AG04450 (cell line): ENCODE measurements at regions not wholly inside any gene's neighbourhood (a gene's known extent, or its start where the extent isn't known, plus 50 kb on each side); places are given as distances from the start of the nearest gene placed in this dataset.

ENCODE experiments used
- CTCF ChIA-PET: fragments of 300-600, 350-600 bp; formaldehyde crosslinking; extraction: SDS; loops from one replicate; lab custom pipeline; 2022; ENCODE audit warnings: antibody characterized with exemption, inconsistent platforms; lab: Charles Lee
- POLR2A ChIA-PET: fragments of 350-600 bp; formaldehyde crosslinking; extraction: SDS; loops from one replicate; lab custom pipeline; 2021; ENCODE audit warnings: antibody characterized with exemption, inconsistent platforms; lab: Yijun Ruan, JAX
- DNase-seq: peaks from one replicate; pipeline ENCODE4 v3.0.0-alpha.2; 2011; ENCODE audit warnings: low read depth, low spot score
- H3K27ac ChIP-seq: one replicate; pipeline ENCODE4 v1.5.1; 2012; ENCODE audit warnings: low read depth, low read length, control low read depth
- H3K27me3 ChIP-seq: one replicate; pipeline ENCODE4 v1.6.0; 2012; ENCODE audit warnings: low read length; ENCODE audit not compliant: control insufficient read depth, insufficient read depth
- H3K4me3 ChIP-seq: 2 replicates; pipeline ENCODE4 v1.5.1; 2011; ENCODE audit warnings: mild to moderate bottlenecking, low read depth, low read length, control low read depth
- H3K9me3 ChIP-seq: 2 replicates; pipeline ENCODE4 v1.5.1; 2012; ENCODE audit warnings: low read length; ENCODE audit not compliant: control insufficient read depth, insufficient read depth
- CTCF ChIP-seq: IDR thresholded peaks from 2 replicates; pipeline ENCODE4 v1.5.1; 2011; ENCODE audit warnings: low read depth, low read length, control low read depth, inconsistent platforms

- Histone ChIP-seq H3K27ac (no peak overlapping the region), H3K27me3 (peaks cover 11% of the 10 kb centered on the region), H3K4me3 (no peak overlapping the region), H3K9me3 (no peaks in the 10 kb centered on the region)
- no peak for DNase-seq
- CTCF ChIA-PET: no interaction called here
- TF ChIP-seq CTCF: no peak
- POLR2A ChIA-PET: no interaction called here
Observed at GRCh38 chr13:50341526-50341925, 326.3 kb downstream of the KCNRG start.

- H3K4me3 ChIP-seq: no peak overlapping the region
- no peaks in the 10 kb centered on the region for H3K9me3 ChIP-seq
- POLR2A ChIA-PET: no interaction called here
- peaks cover 14% of the 10 kb centered on the region for H3K27me3 ChIP-seq
- CTCF ChIA-PET: no interaction called here
- no peak for DNase-seq
- no peak for TF ChIP-seq CTCF
- H3K27ac ChIP-seq: no peak overlapping the region
Observed at GRCh38 chr13:50344717-50345116, 329.5 kb downstream of the KCNRG start.

- no peak for TF ChIP-seq CTCF
- Histone ChIP-seq H3K9me3 (no peaks in the 10 kb centered on the region), H3K4me3 (no peak overlapping the region), H3K27ac (no peak overlapping the region), H3K27me3 (peaks cover 13% of the 10 kb centered on the region)
- ChIA-PET POLR2A (no interaction called here), CTCF (no interaction called here)
- DNase-seq: no peak
Observed at GRCh38 chr13:50345804-50346203, 330.6 kb downstream of the KCNRG start.

DNA sequence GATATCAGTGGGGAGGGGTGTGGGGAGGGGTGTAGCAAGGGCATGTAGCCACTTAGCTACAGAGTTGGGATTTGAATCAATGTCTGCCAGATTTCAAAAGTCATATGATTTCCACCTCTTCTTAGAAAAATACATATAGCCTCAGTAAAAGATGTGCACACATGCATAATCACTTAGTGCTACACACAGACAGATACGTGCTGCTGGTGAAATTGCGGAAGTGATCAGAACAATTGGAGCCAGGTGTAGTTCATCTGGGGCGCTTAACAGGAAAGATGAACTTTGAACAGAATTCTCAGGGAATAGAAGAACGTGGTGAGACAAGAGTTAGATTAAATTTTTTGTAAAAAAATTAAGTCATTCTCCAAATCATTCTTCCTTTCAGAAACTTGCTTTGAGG is 333.1 kb downstream of the KCNRG start:
- TF ChIP-seq CTCF: no peak
- H3K27me3 ChIP-seq: peaks cover 8% of the 10 kb centered on the region

GRCh38 chr13:50352720-50353480 is 337.7 kb downstream of the KCNRG start:
- POLR2A ChIA-PET: interaction anchor here (1.5 kb wide), 1 partner anchor 34 kb away, joined by 4 read pairs; no protein-coding TSS in a partner anchor
- H3K9me3 ChIP-seq: no peaks in the 10 kb centered on the region
- DNase-seq: no peak
- no peak for TF ChIP-seq CTCF
- no peak overlapping the region for H3K27ac ChIP-seq
- H3K4me3 ChIP-seq: no peak overlapping the region
- CTCF ChIA-PET: interaction anchor here (1.3 kb wide), 1 partner anchor 355 kb away, joined by 3 read pairs; the partner anchor contains the start of gene TRIM13
- H3K27me3 ChIP-seq: no peaks in the 10 kb centered on the region

More for the DNA sequence above, 333.1 kb downstream of the KCNRG start:
- Histone ChIP-seq H3K4me3 (no peak overlapping the region), H3K27ac (no peak overlapping the region), H3K9me3 (no peaks in the 10 kb centered on the region)
- ChIA-PET POLR2A (no interaction called here), CTCF (no interaction called here)
- no peak for DNase-seq
